ENCODE measurements at regions not wholly inside any gene's neighbourhood (a gene's known extent, or its start where the extent isn't known, plus 50 kb on each side); places are given as distances from the start of the nearest gene placed in this dataset.

GRCh38 chr10:29023678-29024077, 265.2 kb upstream of the LYZL1 start:
- Mint-ChIP-seq H3K36me3 (no peaks in the 10 kb centered on the region), H3K9me3 (peaks cover 0 to 8% (median 0%) of the 10 kb centered on the region in 7 donors), H3K27me3 (ENCODE audit: low read depth in 3 of 3) (peaks cover 0 to 3% (median 2%) of the 10 kb centered on the region in 3 donors), H3K4me3 (no peak overlapping the region), H3K27ac (no peak overlapping the region), H3K4me1 (no peaks in the 10 kb centered on the region)
- H3K4me3 ChIP-seq (replicated peaks in 1 of 3; ENCODE audit: low read depth in 2 of 3, low read length in 3 of 3): no peak overlapping the region
- no peak overlapping the region for H3K9ac ChIP-seq (ENCODE audit: insufficient read depth, low read length, poor library complexity, severe bottlenecking)
- H3K27ac ChIP-seq (ENCODE audit: low read depth in 1 of 2, low read length in 2 of 2): no peak overlapping the region
- H3K36me3 ChIP-seq (replicated peaks in 1 of 2; ENCODE audit: control insufficient read depth in 1 of 2, insufficient read depth in 2 of 2, low read length in 2 of 2): no peaks in the 10 kb centered on the region
- H3K9me3 ChIP-seq (replicated peaks in 1 of 2; ENCODE audit: control insufficient read depth in 1 of 2, insufficient read depth in 1 of 2, low read length in 2 of 2): no peaks in the 10 kb centered on the region
- no peak for DNase-seq
- H4K20me1 ChIP-seq (ENCODE audit: insufficient read depth, low read length): no peaks in the 10 kb centered on the region
- intact Hi-C loops (cut with micrococcal nuclease): no loop called here
- H3K4me1 ChIP-seq (ENCODE audit: control insufficient read depth in 1 of 2, insufficient read depth in 2 of 2, low read length in 2 of 2): no peaks in the 10 kb centered on the region
- WGBS (ENCODE audit: insufficient coverage): 100% methylated on average over 2 of the region's 5 CpGs
- TF ChIP-seq CTCF (IDR thresholded peaks at IDR 0.05): no peak
- H3K79me2 ChIP-seq (ENCODE audit: insufficient read depth, low read length): no peaks in the 10 kb centered on the region
- H3K27me3 ChIP-seq (ENCODE audit: control insufficient read depth in 2 of 2, insufficient read depth in 2 of 2, low read length in 2 of 2): no peaks in the 10 kb centered on the region
- no peak overlapping the region for H2AFZ ChIP-seq (ENCODE audit: insufficient read depth, low read depth, low read length, poor library complexity, severe bottlenecking)
- no peak overlapping the region for H3K4me2 ChIP-seq (replicated peaks; ENCODE audit: extremely low read depth, low read length, poor library complexity, severe bottlenecking)

GRCh38 chr10:29026065-29026797, 262.6 kb upstream of the LYZL1 start:
- intact Hi-C loops (cut with micrococcal nuclease): no loop called here
- Histone ChIP-seq H3K79me2 (ENCODE audit: insufficient read depth, low read length) (no peaks in the 10 kb centered on the region), H2AFZ (ENCODE audit: insufficient read depth, low read depth, low read length, poor library complexity, severe bottlenecking) (no peak overlapping the region), H3K27me3 (ENCODE audit: control insufficient read depth in 2 of 2, insufficient read depth in 2 of 2, low read length in 2 of 2) (no peaks in the 10 kb centered on the region), H3K4me3 (replicated peaks in 1 of 3; ENCODE audit: low read depth in 2 of 3, low read length in 3 of 3) (no peak overlapping the region), H3K9ac (ENCODE audit: insufficient read depth, low read length, poor library complexity, severe bottlenecking) (no peak overlapping the region), H4K20me1 (ENCODE audit: insufficient read depth, low read length) (no peaks in the 10 kb centered on the region), H3K27ac (ENCODE audit: low read depth in 1 of 2, low read length in 2 of 2) (no peak overlapping the region), H3K36me3 (replicated peaks in 1 of 2; ENCODE audit: control insufficient read depth in 1 of 2, insufficient read depth in 2 of 2, low read length in 2 of 2) (no peaks in the 10 kb centered on the region), H3K4me1 (ENCODE audit: control insufficient read depth in 1 of 2, insufficient read depth in 2 of 2, low read length in 2 of 2) (no peaks in the 10 kb centered on the region), H3K9me3 (replicated peaks in 1 of 2; ENCODE audit: control insufficient read depth in 1 of 2, insufficient read depth in 1 of 2, low read length in 2 of 2) (no peaks in the 10 kb centered on the region), H3K4me2 (replicated peaks; ENCODE audit: extremely low read depth, low read length, poor library complexity, severe bottlenecking) (no peak overlapping the region)
- no peak overlapping the region for H3K4me3 Mint-ChIP-seq
- H3K36me3 Mint-ChIP-seq: no peaks in the 10 kb centered on the region
- 100% methylated on average over 5 of the region's 10 CpGs for WGBS (ENCODE audit: insufficient coverage)
- no peak for DNase-seq
- no peak for TF ChIP-seq CTCF (IDR thresholded peaks at IDR 0.05)
- no peaks in the 10 kb centered on the region for H3K27me3 Mint-ChIP-seq (ENCODE audit: low read depth in 3 of 3)
- H3K4me1 Mint-ChIP-seq: no peaks in the 10 kb centered on the region
- no peak overlapping the region for H3K27ac Mint-ChIP-seq
- peaks cover 0 to 8% (median 2%) of the 10 kb centered on the region in 7 donors for H3K9me3 Mint-ChIP-seq
